NOMO-1 treated with DMSO at 0.1 percent for 48 hours (cell line): ENCODE measurements at regions not wholly inside any gene's neighbourhood (a gene's known extent, or its start where the extent isn't known, plus 50 kb on each side); places are given as distances from the start of the nearest gene placed in this dataset.
"Not testable (repeated sequence)": the region's sequence is repeated elsewhere in the genome, so short reads cannot be mapped to it uniquely, and the experiment has no call there.

Source experiments
- DNase-seq: peaks from one replicate; lab custom pipeline; 2025; ENCODE audit not compliant: unreplicated experiment; lab: John Stamatoyannopoulos, UW

- no peak for DNase-seq
Measured at GRCh38 chr10:32217216-32217615, 129.7 kb downstream of the EPC1 start.

GRCh38 chr10:32213838-32214237 is 133.1 kb downstream of the EPC1 start:
- not testable (repeated sequence) for DNase-seq

DNA sequence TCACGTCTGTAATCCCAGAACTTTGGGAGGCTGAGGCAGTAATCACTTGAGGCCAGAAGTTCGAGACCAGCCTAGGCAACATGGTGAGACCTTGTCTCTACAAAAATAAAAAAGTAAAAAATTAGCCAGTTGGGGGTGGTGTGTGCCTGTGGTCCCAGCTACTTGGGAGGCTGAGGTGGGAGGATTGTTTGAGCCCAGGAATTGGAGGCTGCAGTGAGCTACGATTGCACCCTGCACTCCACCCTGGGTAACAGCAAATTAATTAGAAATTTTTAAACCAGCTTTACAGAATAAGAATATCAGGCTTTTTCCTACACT is 136.0 kb downstream of the EPC1 start:
- DNase-seq, result no peak

- peak; percentile 44 for DNase-seq
Measured at GRCh38 chr10:32210306-32211045, 136.5 kb downstream of the EPC1 start.

DNA sequence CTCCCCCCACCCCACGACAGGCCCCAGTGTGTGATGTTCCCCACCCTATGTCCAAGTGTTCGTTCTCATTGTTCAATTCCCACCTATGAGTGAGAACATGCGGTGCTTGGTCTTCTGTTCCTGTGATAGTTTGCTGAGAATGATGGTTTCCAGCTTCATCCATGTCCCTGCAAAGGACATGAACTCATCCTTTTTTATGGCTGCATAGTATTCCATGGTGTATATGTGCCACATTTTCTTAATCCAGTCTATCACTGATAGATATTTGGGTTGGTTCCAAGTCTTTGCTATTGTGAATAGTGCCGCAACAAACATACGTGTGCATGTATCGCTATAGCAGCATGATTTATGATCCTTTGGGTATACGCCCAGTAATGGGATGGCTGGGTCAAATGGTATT is 139.0 kb downstream of the EPC1 start:
- DNase-seq, result not testable (repeated sequence)

DNA sequence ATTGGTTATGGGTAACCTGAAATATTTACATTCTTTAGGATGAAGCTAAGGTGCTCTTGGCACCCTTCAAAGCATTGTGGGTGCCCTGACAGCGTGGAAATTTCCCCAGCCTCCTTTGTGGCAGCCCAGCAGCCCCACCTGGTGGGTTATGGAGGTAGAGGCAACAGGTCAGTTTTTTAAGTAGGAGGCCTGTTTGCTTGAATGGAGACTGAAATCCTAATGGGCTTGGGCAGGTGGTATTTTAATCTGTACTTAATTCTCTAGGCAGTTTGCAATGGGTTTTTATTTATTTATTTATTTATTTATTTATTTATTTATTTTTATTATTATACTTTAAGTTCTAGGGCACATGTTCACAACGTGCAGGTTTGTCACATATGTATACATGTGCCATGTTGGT is 139.4 kb downstream of the EPC1 start:
- peak; percentile 43 for DNase-seq

- no peak for DNase-seq
Measured at GRCh38 chr10:32205670-32206069, 141.3 kb downstream of the EPC1 start.

DNA sequence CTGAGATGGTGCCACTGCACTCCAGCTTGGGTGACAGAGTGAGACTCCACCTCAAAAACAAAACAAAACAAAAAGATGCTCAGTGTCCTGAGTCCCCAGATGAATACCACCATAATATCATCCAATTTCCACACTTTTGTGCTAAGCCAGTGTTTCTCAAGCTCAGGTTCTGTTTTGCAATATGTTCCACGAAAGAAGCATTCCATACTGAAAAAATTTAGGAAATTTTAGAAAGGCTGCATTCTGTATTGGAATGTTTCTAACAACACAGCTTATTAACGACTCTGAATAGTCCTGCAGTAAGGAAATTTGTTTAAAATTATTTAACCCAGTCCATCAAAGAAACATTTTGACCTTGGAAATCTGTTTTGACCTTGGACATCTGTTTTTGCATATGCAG is 142.4 kb downstream of the EPC1 start:
- no peak for DNase-seq

GRCh38 chr10:32199714-32200394 is 143.6 kb upstream of the KIF5B start:
- DNase-seq, result peak; percentile 88

DNA sequence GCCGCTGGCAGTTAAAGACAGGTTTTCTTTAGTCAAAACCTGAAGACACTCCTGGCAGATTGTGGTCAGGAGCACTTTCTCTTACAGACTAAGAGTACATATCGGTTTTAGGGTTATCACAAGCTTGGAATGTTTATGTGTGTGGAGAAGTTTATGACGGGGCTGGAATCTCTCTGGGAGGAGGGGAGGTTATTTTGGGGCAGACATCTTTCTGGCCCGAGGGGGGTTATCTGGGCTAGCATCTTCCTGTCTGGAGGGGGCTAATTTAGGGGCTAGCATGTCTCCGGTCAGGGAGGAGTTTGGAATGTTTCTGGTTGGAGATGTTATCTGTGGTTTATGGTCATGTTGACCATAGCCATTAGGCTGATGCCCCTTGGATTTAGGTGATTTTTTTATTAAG is 141.2 kb upstream of the KIF5B start:
- DNase-seq, result no peak

DNA sequence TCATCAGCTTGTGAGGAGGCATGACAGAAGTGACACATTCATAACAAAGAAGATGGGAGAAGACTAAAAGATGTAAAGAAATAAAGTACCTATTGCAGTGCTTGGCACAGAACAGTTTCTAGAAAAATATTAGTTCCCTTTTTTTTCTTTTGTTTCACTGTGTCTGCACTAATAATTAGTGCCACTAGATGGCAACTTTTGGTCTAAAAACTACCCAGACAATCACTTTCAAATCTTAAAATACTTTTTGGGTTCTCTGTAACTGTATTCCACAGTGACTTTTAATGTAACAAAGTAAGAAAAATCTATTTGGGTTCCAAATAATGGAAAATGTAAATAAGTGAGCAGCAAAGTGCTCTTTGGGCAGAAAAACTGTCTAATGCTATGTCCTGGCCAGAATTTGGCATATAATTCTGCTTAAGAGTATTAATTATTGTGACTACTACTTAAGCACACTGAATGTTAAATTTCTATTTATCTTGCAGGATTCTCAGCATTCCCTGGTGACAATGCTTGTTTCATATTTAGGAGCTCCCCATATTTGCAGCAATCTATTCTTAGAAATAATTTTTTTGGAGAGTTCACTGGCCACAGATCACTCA is 134.8 kb upstream of the KIF5B start:
- peak; percentile 76 for DNase-seq

- peak; percentile 55 for DNase-seq
Measured at GRCh38 chr10:32189400-32190084, 133.3 kb upstream of the KIF5B start.

DNA sequence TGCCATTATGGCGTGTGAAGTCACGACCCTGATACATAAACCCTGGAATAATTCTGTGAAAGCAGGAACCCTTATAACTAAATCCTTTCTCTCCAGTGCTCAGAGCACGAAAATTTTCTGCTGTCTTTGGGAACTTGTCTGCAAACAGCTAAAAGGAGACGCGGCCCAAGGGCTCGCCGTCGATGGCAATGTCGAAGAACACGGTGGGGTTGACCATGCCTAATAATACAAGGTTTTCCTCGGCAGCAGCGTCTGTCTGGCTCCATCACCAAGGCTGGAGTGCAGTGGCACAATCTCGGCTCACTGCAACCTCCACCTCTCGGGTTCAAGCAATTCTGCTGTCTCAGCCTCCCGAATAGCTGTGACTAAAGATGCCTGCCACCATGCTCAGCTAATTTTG is 132.4 kb upstream of the KIF5B start:
- DNase-seq, result not testable (repeated sequence)

- no peak for DNase-seq
Measured at GRCh38 chr10:32187686-32188085, 131.5 kb upstream of the KIF5B start.

GRCh38 chr10:32183652-32184051 is 127.4 kb upstream of the KIF5B start:
- not testable (repeated sequence) for DNase-seq

- no peak for DNase-seq
Measured at GRCh38 chr10:32182476-32182875, 126.3 kb upstream of the KIF5B start.

GRCh38 chr10:32180390-32181280 is 124.4 kb upstream of the KIF5B start:
- DNase-seq, result no peak

DNA sequence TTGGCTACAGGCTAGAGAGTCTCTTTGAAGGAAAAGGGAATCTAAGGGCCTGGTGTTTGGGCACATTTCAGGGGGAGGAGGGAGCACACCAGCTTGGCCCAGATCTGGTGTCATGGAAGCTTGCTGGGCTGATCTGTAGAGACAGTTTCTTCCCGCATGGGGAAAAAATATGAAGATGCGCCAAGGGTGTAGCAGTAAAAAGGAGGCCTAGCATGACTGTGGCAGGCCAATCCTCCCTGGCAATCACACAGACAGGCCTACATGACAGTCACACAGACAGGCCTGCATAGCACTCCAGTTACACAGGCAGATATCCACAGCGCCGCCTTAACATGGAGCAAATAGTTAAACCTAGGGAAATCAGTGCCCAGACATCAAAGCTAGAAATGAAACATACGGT is 123.6 kb upstream of the KIF5B start:
- DNase-seq, result no peak

- DNase-seq, result not testable (repeated sequence)
Measured at GRCh38 chr10:32177594-32177993, 121.4 kb upstream of the KIF5B start.

- no peak for DNase-seq
Measured at GRCh38 chr10:32175629-32176028, 119.4 kb upstream of the KIF5B start.
